GM19468 (cell line): ENCODE measurements at regions not wholly inside any gene's neighbourhood (a gene's known extent, or its start where the extent isn't known, plus 50 kb on each side); places are given as distances from the start of the nearest gene placed in this dataset.
"Not testable (repeated sequence)": the region's sequence is repeated elsewhere in the genome, so short reads cannot be mapped to it uniquely, and the experiment has no call there.

ENCODE experiments used
- ATAC-seq: cut with Tn5 transposase; IDR thresholded peaks from one replicate; pipeline ENCODE4 v1.9.1; 2021; ENCODE audit warnings: mild to moderate bottlenecking, moderate library complexity, moderate number of reproducible peaks; ENCODE audit not compliant: unreplicated experiment; ENCODE audit errors: extremely low read depth

- ATAC-seq, result no peak
Observed at GRCh38 chr10:31172925-31173324, 141.3 kb upstream of the ZNF438 start.

GRCh38 chr10:31173752-31174151 is 142.1 kb upstream of the ZNF438 start:
- ATAC-seq, result no peak

- ATAC-seq, result no peak
Observed at GRCh38 chr10:31179091-31179680, 139.8 kb upstream of the ZEB1 start.

GRCh38 chr10:31186225-31187000 is 132.6 kb upstream of the ZEB1 start:
- ATAC-seq, result no peak

- ATAC-seq, result no peak
Observed at GRCh38 chr10:31187182-31187581, 131.8 kb upstream of the ZEB1 start.

GRCh38 chr10:31187607-31188210 is 131.3 kb upstream of the ZEB1 start:
- no peak for ATAC-seq

- ATAC-seq, result no peak
Observed at GRCh38 chr10:31188792-31189406, 130.1 kb upstream of the ZEB1 start.

- no peak for ATAC-seq
Observed at GRCh38 chr10:31190488-31190887, 128.5 kb upstream of the ZEB1 start.

GRCh38 chr10:31192475-31192874 is 126.5 kb upstream of the ZEB1 start:
- ATAC-seq, result no peak

GRCh38 chr10:31194986-31195385 is 124.0 kb upstream of the ZEB1 start:
- ATAC-seq, result no peak

GRCh38 chr10:31197886-31198285 is 121.1 kb upstream of the ZEB1 start:
- no peak for ATAC-seq

GRCh38 chr10:31204090-31204489 is 114.9 kb upstream of the ZEB1 start:
- ATAC-seq, result no peak

- ATAC-seq, result no peak
Observed at GRCh38 chr10:31207636-31208035, 111.4 kb upstream of the ZEB1 start.

- ATAC-seq, result no peak
Observed at GRCh38 chr10:31209478-31209877, 109.5 kb upstream of the ZEB1 start.

GRCh38 chr10:31210190-31210589 is 108.8 kb upstream of the ZEB1 start:
- ATAC-seq, result no peak

- ATAC-seq, result no peak
Observed at GRCh38 chr10:31213959-31214358, 105.1 kb upstream of the ZEB1 start.

GRCh38 chr10:31215052-31215451 is 104.0 kb upstream of the ZEB1 start:
- no peak for ATAC-seq

GRCh38 chr10:31219306-31219705 is 99.7 kb upstream of the ZEB1 start:
- no peak for ATAC-seq

- not testable (repeated sequence) for ATAC-seq
Observed at GRCh38 chr10:31228780-31229179, 90.2 kb upstream of the ZEB1 start.

- ATAC-seq, result no peak
Observed at GRCh38 chr10:31239961-31240360, 79.1 kb upstream of the ZEB1 start.

- no peak for ATAC-seq
Observed at GRCh38 chr10:31242902-31243301, 76.1 kb upstream of the ZEB1 start.
